Inflammatory macrophage (primary cell): ENCODE measurements at regions not wholly inside any gene's neighbourhood (a gene's known extent, or its start where the extent isn't known, plus 50 kb on each side); places are given as distances from the start of the nearest gene placed in this dataset.
"Not testable (repeated sequence)": the region's sequence is repeated elsewhere in the genome, so short reads cannot be mapped to it uniquely, and the experiment has no call there.

Experiments
- DNase-seq, 2 donors: peaks; one replicate each; pipeline ENCODE4 v3.0.0-alpha.2; 2020 to 2022

GRCh38 chr3:3686907-3687648, 112.2 kb upstream of the LRRN1 start:
- no peak for DNase-seq

GRCh38 chr3:3685721-3686120, 113.5 kb upstream of the LRRN1 start:
- no peak for DNase-seq

GRCh38 chr3:3683261-3683660, 116.0 kb upstream of the LRRN1 start:
- no peak for DNase-seq

GRCh38 chr3:3675801-3676200, 123.4 kb upstream of the LRRN1 start:
- no peak for DNase-seq

- no peak for DNase-seq
These were observed 124.0 kb upstream of the LRRN1 start for GRCh38 chr3:3675186-3675585.

GRCh38 chr3:3666664-3667063, 132.6 kb upstream of the LRRN1 start:
- DNase-seq, result no peak

- no peak for DNase-seq
These were observed 133.1 kb upstream of the LRRN1 start for GRCh38 chr3:3665961-3666640.

- DNase-seq, result no peak
These were observed 133.7 kb upstream of the LRRN1 start for GRCh38 chr3:3665546-3665945.

GRCh38 chr3:3664935-3665334, 134.3 kb upstream of the LRRN1 start:
- DNase-seq, result no peak

- no peak for DNase-seq
These were observed 136.6 kb upstream of the LRRN1 start for GRCh38 chr3:3662610-3663009.

- no peak for DNase-seq
These were observed 144.3 kb upstream of the LRRN1 start for GRCh38 chr3:3654916-3655315.

GRCh38 chr3:3648988-3649679, 150.1 kb upstream of the LRRN1 start:
- no peak for DNase-seq

- no peak for DNase-seq
These were observed 152.3 kb upstream of the LRRN1 start for GRCh38 chr3:3646934-3647333.

- DNase-seq, result not testable (repeated sequence)
These were observed 153.0 kb upstream of the LRRN1 start for GRCh38 chr3:3646103-3646844.

GRCh38 chr3:3641877-3642455, 157.3 kb upstream of the LRRN1 start:
- DNase-seq, result no peak

- no peak for DNase-seq
These were observed 160.2 kb upstream of the LRRN1 start for GRCh38 chr3:3639078-3639477.

- no peak for DNase-seq
These were observed 162.4 kb upstream of the LRRN1 start for GRCh38 chr3:3636815-3637214.

GRCh38 chr3:3635109-3635508, 164.1 kb upstream of the LRRN1 start:
- no peak for DNase-seq

- no peak for DNase-seq
These were observed 164.9 kb upstream of the LRRN1 start for GRCh38 chr3:3634326-3634725.

- no peak for DNase-seq
These were observed 165.5 kb upstream of the LRRN1 start for GRCh38 chr3:3633761-3634160.

GRCh38 chr3:3632449-3632848, 166.8 kb upstream of the LRRN1 start:
- DNase-seq, result peak; percentile 48 to 82

GRCh38 chr3:3631114-3631513, 168.1 kb upstream of the LRRN1 start:
- DNase-seq, result peak in 1 of 2 donors; percentile 10

GRCh38 chr3:3629911-3630310, 169.3 kb upstream of the LRRN1 start:
- no peak for DNase-seq
